GM19397 (cell line): ENCODE measurements at regions not wholly inside any gene's neighbourhood (a gene's known extent, or its start where the extent isn't known, plus 50 kb on each side); places are given as distances from the start of the nearest gene placed in this dataset.

Experiments used
- ATAC-seq: cut with Tn5 transposase; IDR thresholded peaks from one replicate; pipeline ENCODE4 v1.9.1; 2021; ENCODE audit warnings: mild to moderate bottlenecking, moderate library complexity; ENCODE audit not compliant: unreplicated experiment

DNA sequence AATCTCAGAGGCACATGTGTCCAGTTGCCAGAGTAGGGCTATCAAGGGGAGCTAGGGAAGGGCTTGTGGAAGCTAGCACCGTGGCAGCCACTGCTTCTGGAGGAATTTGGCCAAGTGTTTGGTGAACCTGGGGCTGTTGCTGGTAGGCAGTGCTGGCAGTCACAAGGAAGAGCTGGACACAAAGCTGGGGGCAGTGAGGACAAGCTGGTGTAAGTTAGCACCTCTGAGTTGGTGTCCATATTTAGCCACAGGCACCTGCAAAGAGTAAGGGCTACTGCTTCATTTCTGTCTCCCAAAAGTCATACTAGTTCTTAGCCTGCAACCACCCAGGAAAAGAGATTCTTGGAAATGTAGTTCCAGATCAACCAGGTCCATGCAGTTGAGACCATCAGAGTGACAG lies 359.4 kb downstream of the CSNK1G3 start:
- no peak for ATAC-seq

DNA sequence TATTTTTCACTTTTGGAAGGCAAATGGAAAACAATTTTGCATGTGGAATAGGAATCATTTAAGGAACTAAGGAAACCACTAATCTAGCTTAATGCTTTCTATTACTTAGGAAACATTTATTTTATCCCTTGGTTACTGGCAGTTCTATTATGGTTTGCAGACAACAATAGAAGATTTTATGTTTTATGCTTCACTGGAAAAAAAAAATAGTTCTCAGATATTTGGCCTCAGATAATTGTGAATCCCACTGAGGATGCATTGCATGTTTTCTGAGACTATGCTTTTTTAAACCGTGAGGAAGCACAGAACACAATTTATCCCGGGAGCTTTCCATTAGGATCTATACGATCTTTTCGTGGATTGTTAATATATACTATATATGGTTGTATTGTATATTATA lies 356.9 kb downstream of the CSNK1G3 start:
- ATAC-seq: no peak

DNA sequence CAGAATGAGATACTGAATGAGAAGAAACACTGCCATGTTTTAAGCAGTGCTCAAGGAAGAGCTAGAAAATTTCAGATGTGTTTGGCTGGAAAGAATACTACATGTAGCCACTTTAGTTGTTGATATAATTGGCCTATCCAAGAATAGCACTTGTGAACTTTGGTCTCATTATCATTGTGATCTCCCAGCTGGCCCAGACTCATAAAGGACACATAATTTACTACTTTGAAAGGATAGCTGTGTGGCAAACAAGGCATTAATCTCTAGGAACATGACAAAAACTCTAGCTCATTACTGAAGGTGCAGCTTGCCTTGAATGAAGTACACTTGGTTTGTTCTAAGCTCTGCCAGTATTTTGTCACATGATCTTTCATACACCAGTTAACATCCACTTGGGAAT lies 356.3 kb downstream of the CSNK1G3 start:
- ATAC-seq: no peak

DNA sequence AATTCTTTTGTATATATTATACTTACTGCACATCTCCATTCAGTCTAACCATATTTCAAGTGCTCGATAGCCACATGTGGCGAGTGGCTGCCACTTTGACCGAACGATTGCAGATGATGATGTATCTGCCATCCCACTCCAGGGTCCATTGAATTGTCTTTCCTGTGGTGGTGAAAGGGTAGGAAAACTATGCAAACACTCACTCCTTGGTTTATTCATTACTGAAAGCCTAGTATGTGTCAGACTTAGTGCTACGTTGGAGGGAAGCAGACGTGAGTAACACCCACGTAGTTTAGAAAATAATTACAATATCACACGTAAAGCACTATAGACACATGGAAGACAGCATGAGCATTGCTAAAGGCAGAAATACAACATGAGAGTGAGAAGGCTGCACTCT lies 353.7 kb downstream of the CSNK1G3 start:
- ATAC-seq: no peak

DNA sequence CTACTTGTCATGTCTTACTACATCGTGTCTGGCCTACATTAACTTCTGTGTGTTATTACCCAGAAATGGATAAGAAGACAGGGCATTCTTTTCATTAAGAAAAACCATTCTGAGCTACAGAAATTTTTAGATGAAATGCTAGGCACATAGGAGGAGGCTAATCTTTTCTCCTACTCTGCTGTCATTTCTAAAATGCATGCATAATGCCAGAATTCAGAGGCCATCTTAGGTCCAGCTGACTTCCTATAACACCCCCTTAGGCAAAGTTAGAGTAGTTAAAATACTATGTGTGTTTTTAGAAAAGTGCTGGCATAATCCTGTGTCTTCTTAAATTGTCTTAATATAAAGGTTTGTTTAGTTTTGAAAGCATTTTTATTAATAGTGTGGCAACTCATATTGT lies 352.6 kb downstream of the CSNK1G3 start:
- no peak for ATAC-seq

DNA sequence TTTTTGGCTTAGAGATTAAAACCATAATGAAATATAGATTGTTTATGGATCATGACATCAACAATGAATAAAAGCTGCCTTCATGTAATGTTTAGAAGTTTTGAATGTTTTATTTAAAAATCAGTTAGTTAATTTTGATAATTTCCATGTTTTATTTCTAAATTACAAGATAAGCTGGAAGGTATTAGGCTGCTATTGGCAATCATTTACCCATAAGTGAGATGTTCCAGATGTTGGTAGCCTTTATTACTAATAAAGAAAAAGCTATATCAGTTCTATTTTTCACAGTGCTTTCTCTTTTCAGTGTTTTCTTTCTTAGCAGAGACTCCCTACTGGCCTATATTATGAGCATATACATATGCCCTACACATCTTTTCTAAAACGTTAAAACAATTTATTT lies 347.0 kb downstream of the CSNK1G3 start:
- ATAC-seq: no peak

DNA sequence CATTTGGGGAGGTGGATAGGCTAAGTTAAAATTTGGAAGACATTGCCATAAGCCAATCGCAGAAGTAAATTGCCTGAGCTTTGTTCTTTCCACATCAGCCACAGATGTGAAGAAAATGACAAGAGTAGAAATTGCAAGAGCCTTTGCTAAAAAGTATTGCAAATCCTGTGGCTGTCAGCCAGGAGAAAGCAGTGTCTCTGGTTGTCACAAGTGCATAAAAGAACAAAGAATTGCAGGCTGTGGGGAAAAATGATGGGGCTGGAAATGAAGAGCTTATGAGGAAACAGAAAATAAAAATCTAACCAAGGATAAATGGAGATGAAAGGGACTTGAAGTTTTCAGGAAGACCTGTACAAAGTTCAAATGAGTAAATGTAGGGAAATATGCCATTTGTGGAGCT lies 344.8 kb downstream of the CSNK1G3 start:
- no peak for ATAC-seq

DNA sequence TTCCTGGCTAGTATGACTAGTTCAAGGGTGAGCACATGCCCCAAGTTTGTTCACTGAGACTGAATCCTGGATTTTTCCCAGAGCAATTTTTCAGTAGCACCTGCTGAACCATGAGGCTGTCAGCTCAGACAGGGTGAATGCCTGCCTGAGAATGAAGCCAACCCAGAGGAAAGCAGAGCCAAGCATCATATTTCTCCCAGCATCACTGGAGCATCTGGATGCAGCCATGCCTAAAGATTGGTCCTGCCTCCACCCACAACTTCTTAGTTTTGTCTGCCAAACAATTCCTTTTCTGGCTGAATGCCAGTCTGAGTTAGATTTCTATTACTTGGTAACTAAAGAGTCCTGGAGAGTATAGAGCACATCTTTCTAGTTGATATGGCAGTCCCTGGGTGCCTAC lies 343.6 kb downstream of the CSNK1G3 start:
- ATAC-seq: no peak

DNA sequence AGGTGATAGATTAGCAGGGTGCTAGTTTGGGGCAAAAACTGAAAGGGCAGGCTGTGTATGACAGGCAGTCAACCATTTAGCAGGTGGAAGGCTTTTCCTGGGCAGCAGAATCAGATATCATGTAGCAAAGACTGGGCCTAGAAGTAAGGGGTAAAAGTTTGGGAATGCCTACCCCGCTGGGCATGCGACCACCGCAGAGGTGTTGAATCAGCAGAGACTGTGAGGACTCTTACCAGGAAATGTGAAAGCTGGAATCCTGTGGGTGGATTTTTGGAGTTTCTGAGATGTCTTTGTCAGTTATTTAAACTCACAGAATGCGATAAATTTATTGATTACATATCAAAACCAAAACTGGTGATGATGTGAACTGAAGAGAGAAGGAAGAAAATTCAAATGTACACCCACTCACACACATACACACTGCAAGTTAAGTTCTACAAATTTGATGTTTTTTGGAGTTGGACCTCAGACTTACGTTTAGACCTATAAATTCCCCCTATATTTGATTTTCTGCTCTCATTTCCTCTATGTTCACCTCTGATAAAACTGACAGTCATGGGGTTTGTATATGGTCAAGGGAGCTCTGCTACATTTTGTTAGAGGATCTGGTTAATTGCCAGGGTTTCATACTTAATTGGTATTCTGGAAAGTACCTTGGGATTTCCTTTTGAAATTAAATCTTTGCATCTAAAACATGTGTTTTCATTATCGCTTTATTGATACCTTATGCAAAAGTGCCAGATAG lies 333.6 kb downstream of the CSNK1G3 start:
- ATAC-seq: no peak

DNA sequence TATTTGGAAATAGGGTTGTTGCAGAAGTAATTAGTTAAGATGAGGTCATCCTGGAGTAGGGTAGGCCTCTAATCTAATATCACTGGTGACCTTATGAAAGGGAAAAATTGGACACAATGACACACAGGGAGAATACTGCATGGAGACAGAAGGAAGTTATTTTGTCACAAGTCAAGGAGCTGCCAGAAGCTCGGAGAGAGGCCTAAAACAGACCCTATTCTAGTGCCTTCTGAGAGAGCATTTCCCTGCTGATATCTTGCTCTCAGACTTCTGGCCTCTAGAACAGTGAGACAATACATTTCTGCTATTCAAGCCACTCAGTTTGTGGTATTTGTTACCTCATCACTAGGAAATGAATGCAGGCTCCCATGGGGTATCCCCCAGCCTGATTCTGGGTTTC lies 332.9 kb downstream of the CSNK1G3 start:
- no peak for ATAC-seq

DNA sequence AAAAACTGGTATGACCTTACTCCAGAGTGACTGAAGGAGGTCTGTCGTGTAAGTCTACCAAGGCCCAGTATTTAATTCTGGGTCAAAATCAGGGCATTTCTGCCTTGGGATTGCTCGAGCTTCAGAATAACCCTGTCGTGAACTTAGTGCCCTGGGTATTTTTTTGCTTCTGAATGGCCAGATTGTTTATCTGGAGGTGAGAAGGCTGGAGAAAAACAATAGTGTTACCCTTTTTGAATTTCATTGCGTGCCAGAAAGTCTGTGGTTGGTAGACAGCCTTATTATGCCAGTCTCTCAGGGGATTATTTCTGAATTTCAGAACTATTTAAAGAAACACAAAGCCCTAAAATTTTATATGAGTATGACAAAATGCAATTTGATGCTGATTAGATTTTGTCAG lies 323.4 kb downstream of the CSNK1G3 start:
- no peak for ATAC-seq

DNA sequence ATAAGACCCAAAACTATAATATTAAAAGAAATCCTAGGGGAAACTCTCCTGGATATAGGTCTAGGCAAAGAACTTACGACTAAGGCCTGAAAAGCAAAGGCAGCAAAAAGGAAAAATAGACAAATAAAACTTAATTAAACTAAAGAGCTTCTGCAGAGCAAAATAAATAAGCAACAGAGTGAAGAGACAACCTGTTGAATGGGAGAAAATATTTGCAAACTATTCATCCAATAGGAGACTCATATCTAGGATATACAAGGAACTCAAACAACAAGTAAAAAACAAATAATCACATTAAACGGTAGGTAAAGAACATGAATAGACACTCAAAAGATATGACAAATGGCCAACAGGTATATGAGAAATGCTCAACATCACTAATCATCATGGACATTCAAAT lies 318.6 kb downstream of the CSNK1G3 start:
- no peak for ATAC-seq

DNA sequence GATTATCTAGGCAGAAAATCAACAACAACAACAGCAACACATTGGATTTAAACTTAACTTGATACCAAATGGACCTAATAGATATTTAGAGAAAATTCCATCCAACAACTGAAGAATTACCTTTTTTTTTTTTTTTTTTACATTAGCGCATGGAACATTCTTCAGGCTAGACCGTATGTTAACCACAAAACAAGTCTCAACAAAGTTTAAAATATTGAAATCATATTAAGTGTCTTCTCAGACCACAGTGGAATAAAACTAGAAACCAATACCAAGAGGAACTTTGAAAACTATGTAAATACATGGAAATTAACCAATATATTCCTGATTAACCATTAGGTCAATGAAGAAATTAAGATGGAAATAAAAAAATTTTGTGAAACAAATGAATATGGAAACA lies 315.8 kb downstream of the CSNK1G3 start:
- no peak for ATAC-seq

DNA sequence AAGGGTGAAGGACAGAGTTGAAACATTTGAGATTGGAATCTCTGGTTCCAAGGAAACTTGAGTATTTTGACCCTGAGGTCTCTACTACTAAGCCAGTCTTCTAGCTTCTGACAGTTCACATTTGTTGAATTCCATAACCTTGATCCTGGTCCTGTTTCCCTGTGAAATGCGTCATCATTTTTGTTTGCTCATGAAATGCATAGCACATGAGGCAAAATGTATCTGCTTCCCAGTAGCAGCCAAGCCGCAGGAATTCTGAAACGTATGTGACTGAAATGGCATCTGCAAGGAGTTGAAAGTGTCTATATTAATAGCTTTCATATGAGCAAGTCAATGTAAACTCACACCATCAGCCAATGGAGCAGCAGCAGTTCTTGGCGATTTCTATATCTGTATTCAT lies 307.9 kb downstream of the CSNK1G3 start:
- no peak for ATAC-seq

DNA sequence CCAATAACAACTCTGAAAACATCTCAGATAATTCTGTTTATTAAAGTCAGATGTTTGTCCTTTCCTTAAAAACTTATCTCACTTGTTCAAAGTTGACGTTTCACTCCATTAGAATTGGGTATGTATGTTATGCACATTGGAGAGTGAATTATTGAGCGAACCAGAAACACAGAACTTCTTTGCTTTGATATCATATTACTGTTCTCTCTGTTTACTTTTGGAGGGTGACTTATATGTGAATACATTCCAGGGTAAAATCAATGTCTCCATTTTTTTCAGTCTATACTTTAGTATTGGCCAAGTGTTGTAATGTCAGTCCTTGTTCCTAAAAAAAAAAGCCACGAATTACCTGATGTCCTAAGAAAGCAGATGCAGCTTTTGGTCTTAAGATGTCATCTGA lies 307.4 kb downstream of the CSNK1G3 start:
- no peak for ATAC-seq

DNA sequence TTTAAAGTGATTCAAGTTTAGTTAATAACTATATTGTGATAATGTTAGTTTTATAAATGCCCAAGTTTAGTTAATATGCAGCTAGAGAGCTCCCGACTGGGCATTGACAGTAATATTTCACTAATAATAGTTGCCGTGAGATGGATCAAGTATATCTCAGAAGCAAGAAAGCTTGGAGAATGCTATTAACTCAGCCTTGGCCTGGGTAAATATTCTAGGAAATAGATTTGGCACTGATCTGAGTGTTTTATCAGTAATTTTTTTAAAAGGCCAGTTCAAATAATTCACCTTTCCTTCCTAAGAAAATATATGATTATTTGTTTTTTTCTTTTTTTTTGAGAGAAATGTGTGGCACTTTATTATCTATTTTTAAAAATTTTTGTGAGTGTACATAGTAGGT lies 305.3 kb downstream of the CSNK1G3 start:
- no peak for ATAC-seq

DNA sequence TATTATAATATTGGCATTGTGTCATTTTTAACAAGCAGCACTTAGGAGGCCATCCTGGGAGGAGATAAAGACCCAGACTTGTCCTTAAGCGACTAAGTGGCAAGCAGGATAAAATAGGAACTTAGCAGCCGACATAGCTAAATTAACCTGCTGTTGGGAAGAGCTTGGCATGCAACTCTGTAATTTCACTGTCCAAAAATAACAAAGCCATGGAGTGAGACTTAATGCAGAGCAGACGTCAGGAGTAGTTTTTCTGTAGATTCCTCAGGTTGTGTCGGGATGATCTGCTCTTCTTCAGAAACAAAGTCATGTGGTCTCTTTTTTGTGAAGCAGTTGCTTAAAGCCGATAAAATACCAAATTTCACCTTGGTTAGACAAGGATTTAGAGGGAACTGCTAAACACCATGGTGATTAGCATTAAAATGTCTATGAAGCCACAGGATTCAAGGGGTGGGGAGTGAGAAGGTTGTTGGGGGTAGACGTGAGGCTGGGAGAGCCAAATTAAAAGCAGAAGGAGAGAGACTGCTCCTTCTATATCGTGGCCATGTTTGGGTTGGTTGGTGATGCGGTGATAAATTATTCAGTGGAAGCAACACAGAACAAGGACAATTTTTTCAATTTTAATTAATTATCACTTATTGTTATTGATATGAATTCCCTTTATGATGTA lies 303.0 kb downstream of the CSNK1G3 start:
- no peak for ATAC-seq

DNA sequence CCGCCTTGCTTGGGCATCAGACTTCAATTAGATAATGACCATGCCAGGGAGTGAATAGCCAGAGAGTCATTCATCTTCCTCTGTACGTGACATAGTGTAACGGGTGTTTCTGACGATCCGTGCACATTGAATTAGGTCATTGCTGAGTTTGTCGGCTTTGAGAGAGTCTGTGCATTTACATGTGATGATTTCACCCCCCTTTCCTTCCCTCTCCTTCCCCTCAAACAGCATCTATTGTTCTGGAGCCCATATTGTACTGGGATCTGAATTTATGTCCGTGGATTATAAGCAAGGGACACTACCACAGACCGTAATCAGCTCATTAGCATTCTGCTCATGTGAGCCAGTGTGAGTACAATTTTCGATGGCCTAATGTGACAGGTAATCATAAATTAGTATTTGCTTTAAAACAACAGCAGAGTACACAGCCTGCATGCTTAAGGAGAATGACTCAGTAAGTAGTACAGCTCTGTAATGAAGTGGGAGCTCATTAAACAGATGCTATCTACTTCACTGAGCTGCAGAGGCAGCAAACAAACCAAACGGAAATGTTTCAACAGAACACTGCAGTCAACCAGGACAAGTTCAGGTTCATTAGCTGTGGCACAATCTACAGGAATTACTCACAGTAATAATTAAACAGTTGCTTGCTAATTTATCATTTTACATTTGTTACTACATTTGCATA lies 302.1 kb downstream of the CSNK1G3 start:
- no peak for ATAC-seq

DNA sequence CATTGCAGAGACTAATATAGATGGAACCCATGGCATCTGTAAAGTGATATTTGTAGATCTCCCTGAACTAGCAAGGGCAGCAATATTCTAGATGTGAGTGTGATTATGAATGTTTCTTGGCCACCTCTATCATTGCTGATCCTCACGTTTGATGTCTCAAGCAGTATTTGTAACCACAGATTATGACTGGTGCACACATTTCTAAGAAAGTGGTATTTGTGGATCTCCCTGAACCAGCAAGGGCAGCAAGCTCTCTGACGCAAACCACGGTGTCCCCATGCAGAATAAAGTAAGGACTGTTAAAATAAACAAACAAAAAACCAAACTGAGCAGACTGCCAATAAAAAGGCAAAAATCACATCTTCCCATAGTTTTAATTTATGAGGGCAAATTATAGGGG lies 301.3 kb downstream of the CSNK1G3 start:
- no peak for ATAC-seq

DNA sequence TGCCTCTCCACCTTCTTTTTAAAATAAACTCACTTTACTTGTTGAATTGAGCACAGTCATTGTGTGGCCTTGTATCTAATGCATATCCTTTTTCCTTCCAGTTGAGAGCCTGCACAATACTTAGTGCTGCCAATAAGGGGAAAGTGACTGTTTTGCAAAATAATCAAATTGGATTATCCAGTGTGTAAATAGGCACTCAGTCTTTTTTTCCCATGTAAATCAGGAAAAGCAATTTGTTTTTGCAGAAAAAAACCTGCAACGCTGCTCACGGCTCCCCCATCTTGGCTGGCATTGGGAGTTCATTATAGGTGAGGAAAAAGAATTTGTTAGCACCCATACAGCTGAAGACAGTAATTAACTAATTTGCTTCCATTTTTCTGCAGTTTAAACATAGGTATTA lies 299.9 kb downstream of the CSNK1G3 start:
- ATAC-seq: no peak

DNA sequence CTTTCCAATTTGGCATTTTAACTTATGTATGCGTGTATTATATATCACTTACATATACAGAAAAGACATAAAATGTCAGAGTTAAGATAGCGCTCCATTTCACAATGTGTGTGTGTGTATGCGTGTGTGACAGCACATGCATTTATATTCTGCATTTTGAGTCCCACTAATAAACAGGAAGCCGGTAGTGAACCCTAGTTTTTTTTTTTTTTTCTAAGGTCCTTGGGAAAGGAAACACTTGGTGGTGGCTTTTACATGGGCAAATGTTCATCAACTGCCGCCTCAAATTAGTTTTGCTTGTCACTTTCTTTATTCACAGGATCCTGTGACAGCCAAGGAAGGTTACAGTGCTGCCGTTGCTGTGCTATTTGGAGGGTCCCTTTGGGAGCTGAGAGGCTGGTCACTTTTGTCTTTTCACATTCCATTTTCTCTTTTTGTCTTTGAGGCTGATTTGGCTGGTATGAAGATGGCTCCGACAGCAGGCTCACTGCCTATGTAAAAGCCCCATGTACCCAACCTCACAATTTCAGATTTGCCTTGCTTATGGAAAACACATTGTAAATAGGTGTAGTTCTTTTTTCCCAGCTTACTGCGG lies 298.9 kb downstream of the CSNK1G3 start:
- ATAC-seq: no peak

DNA sequence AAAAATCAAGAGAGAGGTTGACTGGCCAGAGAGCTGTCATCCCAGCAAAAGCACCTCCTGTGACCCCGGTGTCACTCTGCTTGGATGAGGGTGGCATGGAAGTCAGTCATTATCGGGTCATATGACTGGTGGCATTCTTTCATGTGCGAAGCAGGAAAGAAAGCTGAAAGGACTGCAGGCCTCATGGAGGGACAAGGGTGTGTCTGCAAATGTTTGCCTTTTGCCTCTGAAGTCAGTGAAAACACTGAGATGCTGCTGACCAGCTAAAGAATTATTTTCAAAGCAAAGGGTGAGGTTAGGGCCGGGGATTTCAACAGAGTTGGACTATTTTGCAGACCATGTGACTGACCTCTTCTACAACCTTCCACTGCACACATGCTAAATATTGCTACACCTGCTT lies 298.3 kb downstream of the CSNK1G3 start:
- no peak for ATAC-seq
